ENCODE measurements at regions not wholly inside any gene's neighbourhood (a gene's known extent, or its start where the extent isn't known, plus 50 kb on each side); places are given as distances from the start of the nearest gene placed in this dataset.

DNA sequence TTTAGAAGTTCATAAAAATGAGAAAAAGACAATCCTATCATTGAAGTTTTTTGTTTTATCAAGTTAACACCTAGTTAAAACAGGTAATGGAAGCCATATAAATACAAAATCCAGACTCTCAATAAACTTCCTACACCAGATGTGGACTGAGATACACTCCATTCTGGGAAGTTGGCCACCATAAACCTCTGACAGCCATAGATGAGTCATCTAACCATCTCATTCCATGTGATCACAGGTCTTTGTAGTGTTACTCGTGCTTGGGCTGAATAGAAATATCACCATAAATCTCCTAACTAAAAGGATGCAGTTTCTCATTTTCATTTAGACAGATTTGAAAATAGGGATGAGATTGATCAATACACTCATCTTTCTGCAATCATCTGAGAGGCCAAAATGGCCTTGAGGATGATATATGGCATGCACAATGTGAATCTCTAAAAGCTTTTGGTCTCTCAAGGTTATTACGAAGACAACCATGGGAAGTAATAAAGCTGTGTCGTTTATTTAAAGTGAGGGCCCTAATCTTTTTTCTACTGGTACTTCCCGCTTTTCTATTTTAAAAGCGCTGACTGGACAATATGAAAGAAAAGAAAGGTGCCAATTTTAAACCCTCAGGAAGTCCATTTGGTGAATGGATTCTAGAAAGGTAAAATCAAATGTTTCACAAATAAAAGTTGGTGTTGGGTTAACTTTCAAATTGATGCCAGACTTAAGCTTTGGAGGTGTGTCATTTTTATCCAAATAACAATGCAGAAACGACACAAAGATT is 155.5 kb downstream of the POLR2M start:
- no peaks in the 10 kb centered on the region for H3K36me3 ChIP-seq (replicated peaks in 1 of 2; ENCODE audit: control insufficient read depth in 1 of 2, insufficient read depth in 2 of 2, low read length in 1 of 2)
- POLR2A ChIA-PET = no interaction called here
- WGBS (ENCODE audit: low lambda C conversion rate) = 60% methylated on average over 6 of the region's 6 CpGs
- no peak for TF ChIP-seq POLR2AphosphoS5 (IDR thresholded peaks at IDR 0.05; ENCODE audit: low read depth, low read length)
- TF ChIP-seq CHD2 (IDR thresholded peaks at IDR 0.05; ENCODE audit: low read length, partially characterized antibody) = no peak
- TF ChIP-seq GATA2 (CRISPR knock-in tag; IDR thresholded peaks at IDR 0.05) = no peak
- TF ChIP-seq RCOR1 (IDR thresholded peaks at IDR 0.05; ENCODE audit: low read length) = no peak
- peak; percentile 65 for TF ChIP-seq JUND (IDR thresholded peaks at IDR 0.05)
- TF ChIP-seq MEF2A (IDR thresholded peaks at IDR 0.05; ENCODE audit: borderline replicate concordance, low read depth) = no peak
- TF ChIP-seq YY1 (IDR thresholded peaks at IDR 0.05; ENCODE audit: low read depth) = no peak
- TF ChIP-seq, protein P1, sequence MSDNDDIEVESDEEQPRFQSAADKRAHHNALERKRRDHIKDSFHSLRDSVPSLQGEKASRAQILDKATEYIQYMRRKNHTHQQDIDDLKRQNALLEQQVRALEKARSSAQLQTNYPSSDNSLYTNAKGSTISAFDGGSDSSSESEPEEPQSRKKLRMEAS (IDR thresholded peaks at IDR 0.05; ENCODE audit: low read depth) = peak; percentile 48; the same call in 1 of the 2 replicates
- TF ChIP-seq RXRA (IDR thresholded peaks at IDR 0.05; ENCODE audit: borderline replicate concordance, low read depth) = no peak
- TF ChIP-seq, protein P2, sequence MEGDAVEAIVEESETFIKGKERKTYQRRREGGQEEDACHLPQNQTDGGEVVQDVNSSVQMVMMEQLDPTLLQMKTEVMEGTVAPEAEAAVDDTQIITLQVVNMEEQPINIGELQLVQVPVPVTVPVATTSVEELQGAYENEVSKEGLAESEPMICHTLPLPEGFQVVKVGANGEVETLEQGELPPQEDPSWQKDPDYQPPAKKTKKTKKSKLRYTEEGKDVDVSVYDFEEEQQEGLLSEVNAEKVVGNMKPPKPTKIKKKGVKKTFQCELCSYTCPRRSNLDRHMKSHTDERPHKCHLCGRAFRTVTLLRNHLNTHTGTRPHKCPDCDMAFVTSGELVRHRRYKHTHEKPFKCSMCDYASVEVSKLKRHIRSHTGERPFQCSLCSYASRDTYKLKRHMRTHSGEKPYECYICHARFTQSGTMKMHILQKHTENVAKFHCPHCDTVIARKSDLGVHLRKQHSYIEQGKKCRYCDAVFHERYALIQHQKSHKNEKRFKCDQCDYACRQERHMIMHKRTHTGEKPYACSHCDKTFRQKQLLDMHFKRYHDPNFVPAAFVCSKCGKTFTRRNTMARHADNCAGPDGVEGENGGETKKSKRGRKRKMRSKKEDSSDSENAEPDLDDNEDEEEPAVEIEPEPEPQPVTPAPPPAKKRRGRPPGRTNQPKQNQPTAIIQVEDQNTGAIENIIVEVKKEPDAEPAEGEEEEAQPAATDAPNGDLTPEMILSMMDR (IDR thresholded peaks at IDR 0.05) = no peak
- no peak for TF ChIP-seq FOXJ3 (CRISPR knock-in tag; IDR thresholded peaks at IDR 0.05)
- TF ChIP-seq, protein P3, sequence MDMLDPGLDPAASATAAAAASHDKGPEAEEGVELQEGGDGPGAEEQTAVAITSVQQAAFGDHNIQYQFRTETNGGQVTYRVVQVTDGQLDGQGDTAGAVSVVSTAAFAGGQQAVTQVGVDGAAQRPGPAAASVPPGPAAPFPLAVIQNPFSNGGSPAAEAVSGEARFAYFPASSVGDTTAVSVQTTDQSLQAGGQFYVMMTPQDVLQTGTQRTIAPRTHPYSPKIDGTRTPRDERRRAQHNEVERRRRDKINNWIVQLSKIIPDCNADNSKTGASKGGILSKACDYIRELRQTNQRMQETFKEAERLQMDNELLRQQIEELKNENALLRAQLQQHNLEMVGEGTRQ (IDR thresholded peaks at IDR 0.05; ENCODE audit: borderline replicate concordance, low read depth, low read length) = no peak
- TF ChIP-seq, protein P4, sequence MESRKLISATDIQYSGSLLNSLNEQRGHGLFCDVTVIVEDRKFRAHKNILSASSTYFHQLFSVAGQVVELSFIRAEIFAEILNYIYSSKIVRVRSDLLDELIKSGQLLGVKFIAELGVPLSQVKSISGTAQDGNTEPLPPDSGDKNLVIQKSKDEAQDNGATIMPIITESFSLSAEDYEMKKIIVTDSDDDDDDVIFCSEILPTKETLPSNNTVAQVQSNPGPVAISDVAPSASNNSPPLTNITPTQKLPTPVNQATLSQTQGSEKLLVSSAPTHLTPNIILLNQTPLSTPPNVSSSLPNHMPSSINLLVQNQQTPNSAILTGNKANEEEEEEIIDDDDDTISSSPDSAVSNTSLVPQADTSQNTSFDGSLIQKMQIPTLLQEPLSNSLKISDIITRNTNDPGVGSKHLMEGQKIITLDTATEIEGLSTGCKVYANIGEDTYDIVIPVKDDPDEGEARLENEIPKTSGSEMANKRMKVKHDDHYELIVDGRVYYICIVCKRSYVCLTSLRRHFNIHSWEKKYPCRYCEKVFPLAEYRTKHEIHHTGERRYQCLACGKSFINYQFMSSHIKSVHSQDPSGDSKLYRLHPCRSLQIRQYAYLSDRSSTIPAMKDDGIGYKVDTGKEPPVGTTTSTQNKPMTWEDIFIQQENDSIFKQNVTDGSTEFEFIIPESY (IDR thresholded peaks at IDR 0.05; ENCODE audit: borderline replicate concordance, low read depth) = no peak
- TF ChIP-seq, protein P5, sequence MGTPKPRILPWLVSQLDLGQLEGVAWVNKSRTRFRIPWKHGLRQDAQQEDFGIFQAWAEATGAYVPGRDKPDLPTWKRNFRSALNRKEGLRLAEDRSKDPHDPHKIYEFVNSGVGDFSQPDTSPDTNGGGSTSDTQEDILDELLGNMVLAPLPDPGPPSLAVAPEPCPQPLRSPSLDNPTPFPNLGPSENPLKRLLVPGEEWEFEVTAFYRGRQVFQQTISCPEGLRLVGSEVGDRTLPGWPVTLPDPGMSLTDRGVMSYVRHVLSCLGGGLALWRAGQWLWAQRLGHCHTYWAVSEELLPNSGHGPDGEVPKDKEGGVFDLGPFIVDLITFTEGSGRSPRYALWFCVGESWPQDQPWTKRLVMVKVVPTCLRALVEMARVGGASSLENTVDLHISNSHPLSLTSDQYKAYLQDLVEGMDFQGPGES (IDR thresholded peaks at IDR 0.05; ENCODE audit: low read depth, low read length) = no peak
- TF ChIP-seq, protein P6, sequence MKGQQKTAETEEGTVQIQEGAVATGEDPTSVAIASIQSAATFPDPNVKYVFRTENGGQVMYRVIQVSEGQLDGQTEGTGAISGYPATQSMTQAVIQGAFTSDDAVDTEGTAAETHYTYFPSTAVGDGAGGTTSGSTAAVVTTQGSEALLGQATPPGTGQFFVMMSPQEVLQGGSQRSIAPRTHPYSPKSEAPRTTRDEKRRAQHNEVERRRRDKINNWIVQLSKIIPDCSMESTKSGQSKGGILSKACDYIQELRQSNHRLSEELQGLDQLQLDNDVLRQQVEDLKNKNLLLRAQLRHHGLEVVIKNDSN (IDR thresholded peaks at IDR 0.05; ENCODE audit: borderline replicate concordance, low read depth) = no peak; the same call in 1 of the 2 replicates
- no peak for TF ChIP-seq RFX5 (IDR thresholded peaks at IDR 0.05; ENCODE audit: low read length)
- peak; percentile 65; the same call in 1 of the 2 replicates for TF ChIP-seq FOSL2 (IDR thresholded peaks at IDR 0.05; ENCODE audit: borderline replicate concordance, low read depth)
- no peak for TF ChIP-seq NRF1 (IDR thresholded peaks at IDR 0.05; ENCODE audit: low read depth, low read length)
- TF ChIP-seq TCF12 (IDR thresholded peaks at IDR 0.05) = peak; percentile 64
- no peak for TF ChIP-seq TAF1 (IDR thresholded peaks at IDR 0.05; ENCODE audit: borderline replicate concordance, low read depth, low read length)
- 0 out of 2 replicates have a peak, but pooled peaks have one; percentile 28 for TF ChIP-seq NFIC (IDR thresholded peaks at IDR 0.05; ENCODE audit: borderline replicate concordance)
- no peak for TF ChIP-seq TEAD4 (IDR thresholded peaks at IDR 0.05; ENCODE audit: borderline replicate concordance, insufficient read depth)

More for the DNA sequence above, 155.5 kb downstream of the POLR2M start:
- Histone ChIP-seq H3K9me2 (no peaks in the 10 kb centered on the region), H3F3A (replicated peaks; ENCODE audit: insufficient read depth) (peaks cover 6% of the 10 kb centered on the region), H3K79me2 (ENCODE audit: insufficient read depth) (no peaks in the 10 kb centered on the region), H3K27me3 (ENCODE audit: insufficient read depth) (no peaks in the 10 kb centered on the region), H3K4me3 (ENCODE audit: low read depth in 2 of 2, low read length in 1 of 2) (no peak overlapping the region), H4K20me1 (ENCODE audit: insufficient read depth) (no peaks in the 10 kb centered on the region), H3K4me2 (no peak overlapping the region), H3K9ac (no peak overlapping the region), H3K27ac (ENCODE audit: low read depth in 2 of 2, low read length in 1 of 2) (no peak overlapping the region), H2AFZ (ENCODE audit: low read depth) (no peak overlapping the region; the same call in 1 of the 2 replicates), H3K9me3 (no peaks in the 10 kb centered on the region), H3K4me1 (ENCODE audit: control insufficient read depth in 1 of 2, insufficient read depth in 2 of 2, low read depth in 1 of 2, low read length in 1 of 2) (no peaks in the 10 kb centered on the region)
- no peak for DNase-seq
- CTCF ChIA-PET = interaction anchor here (0.7 to 16.2 kb wide), 57 partner anchors 8 to 368 kb away, joined by 3 to 315 read pairs (median 6); partner anchors contain the start of gene ALDH1A2

Measured in SK-N-SH (cell line).